Spleen (tissue), 7 donors: ENCODE measurements at regions not wholly inside any gene's neighbourhood (a gene's known extent, or its start where the extent isn't known, plus 50 kb on each side); places are given as distances from the start of the nearest gene placed in this dataset.

ENCODE experiments used
- POLR2A ChIP-seq, 3 donors: fragments of 450-650 bp; IDR thresholded peaks; one replicate each; pipeline ENCODE4 v1.5.1; 2017; ENCODE audit warnings: antibody characterized with exemption in 3 of 3, mild to moderate bottlenecking in 1 of 3
- TF ChIP-seq, protein P1 (sequence below), 11 experiments: fragments of 200-600 bp in 7 of 11; fragments of 450-650 bp in 4 of 11; sonication (generic) in 4 of 11; IDR thresholded peaks in 8 of 11; conservative IDR thresholded peaks in 3 of 11; 1 replicate in 7 of 11; 2 replicates in 4 of 11; pipeline versions ENCODE4 v1.4.0 to v1.8.0; 2016 to 2021; ENCODE audit warnings: antibody characterized with exemption in 11 of 11, inconsistent platforms in 4 of 11, mild to moderate bottlenecking in 1 of 11
- donor health status: DM: no; HTN: no; CAD: no; lungs with moderate emphysema.
- donor health status: DM: no; HTN: no; CAD: no.
- donor health status: DM: no; HTN: no; CAD: no.

DNA sequence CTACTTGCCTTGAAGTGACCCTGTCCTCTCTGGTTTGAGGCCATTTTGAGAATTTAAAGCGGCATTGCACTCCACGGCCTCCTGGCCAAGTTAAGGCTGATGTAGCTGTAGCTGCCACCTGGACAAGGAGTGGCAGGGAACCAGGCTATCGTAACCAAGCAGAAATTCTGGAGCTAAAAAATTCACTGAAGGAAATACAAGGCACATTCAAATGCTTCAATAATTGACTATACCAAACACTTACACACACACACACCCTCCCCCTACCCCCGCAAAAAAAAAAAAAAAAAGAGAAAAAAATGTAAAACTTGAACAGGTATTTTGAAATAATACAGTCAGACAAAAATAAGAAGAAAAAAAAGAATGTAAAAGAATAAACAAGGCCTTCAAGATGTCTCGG is 409.0 kb upstream of the SEMA3A start:
- TF ChIP-seq, protein P1, sequence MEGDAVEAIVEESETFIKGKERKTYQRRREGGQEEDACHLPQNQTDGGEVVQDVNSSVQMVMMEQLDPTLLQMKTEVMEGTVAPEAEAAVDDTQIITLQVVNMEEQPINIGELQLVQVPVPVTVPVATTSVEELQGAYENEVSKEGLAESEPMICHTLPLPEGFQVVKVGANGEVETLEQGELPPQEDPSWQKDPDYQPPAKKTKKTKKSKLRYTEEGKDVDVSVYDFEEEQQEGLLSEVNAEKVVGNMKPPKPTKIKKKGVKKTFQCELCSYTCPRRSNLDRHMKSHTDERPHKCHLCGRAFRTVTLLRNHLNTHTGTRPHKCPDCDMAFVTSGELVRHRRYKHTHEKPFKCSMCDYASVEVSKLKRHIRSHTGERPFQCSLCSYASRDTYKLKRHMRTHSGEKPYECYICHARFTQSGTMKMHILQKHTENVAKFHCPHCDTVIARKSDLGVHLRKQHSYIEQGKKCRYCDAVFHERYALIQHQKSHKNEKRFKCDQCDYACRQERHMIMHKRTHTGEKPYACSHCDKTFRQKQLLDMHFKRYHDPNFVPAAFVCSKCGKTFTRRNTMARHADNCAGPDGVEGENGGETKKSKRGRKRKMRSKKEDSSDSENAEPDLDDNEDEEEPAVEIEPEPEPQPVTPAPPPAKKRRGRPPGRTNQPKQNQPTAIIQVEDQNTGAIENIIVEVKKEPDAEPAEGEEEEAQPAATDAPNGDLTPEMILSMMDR (IDR thresholded peaks at IDR 0.05 in 8 of 11, conservative IDR thresholded peaks at IDR 0.05 in 3 of 11) = no peak
- TF ChIP-seq POLR2A (IDR thresholded peaks at IDR 0.05) = no peak
